ENCODE measurements at regions not wholly inside any gene's neighbourhood (a gene's known extent, or its start where the extent isn't known, plus 50 kb on each side); places are given as distances from the start of the nearest gene placed in this dataset.

GRCh38 chr5:125979636-125980035 lies 443.6 kb upstream of the GRAMD2B start:
- TF ChIP-seq CTCF (IDR thresholded peaks at IDR 0.05 in 4 of 5, conservative IDR thresholded peaks at IDR 0.05 in 1 of 5): no peak
- no peak for TF ChIP-seq POLR2A (IDR thresholded peaks at IDR 0.05)

Data from gastrocnemius medialis (tissue), 4 donors.